ENCODE measurements at regions not wholly inside any gene's neighbourhood (a gene's known extent, or its start where the extent isn't known, plus 50 kb on each side); places are given as distances from the start of the nearest gene placed in this dataset.
"Not testable (repeated sequence)": the region's sequence is repeated elsewhere in the genome, so short reads cannot be mapped to it uniquely, and the experiment has no call there.

DNA sequence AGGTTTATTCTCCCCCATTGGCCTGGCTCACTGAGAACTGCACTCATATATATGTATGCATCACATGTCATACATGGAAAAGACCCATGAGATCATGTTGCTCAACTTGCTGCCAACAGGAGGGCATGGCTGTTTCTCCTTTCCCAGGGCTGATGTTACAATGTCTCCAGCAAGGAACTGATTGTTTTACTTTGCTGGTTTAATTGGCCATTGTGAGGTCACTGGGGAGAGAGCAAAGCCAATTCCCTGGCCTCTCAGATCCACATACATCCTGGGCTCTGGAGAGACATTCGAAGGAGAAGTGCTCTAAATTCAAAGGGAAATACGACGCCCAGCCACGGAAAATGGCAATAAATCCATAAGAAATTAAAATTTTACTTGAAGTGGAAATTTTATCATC, 287.8 kb downstream of the WDR11 start:
- no peak for DNase-seq

DNA sequence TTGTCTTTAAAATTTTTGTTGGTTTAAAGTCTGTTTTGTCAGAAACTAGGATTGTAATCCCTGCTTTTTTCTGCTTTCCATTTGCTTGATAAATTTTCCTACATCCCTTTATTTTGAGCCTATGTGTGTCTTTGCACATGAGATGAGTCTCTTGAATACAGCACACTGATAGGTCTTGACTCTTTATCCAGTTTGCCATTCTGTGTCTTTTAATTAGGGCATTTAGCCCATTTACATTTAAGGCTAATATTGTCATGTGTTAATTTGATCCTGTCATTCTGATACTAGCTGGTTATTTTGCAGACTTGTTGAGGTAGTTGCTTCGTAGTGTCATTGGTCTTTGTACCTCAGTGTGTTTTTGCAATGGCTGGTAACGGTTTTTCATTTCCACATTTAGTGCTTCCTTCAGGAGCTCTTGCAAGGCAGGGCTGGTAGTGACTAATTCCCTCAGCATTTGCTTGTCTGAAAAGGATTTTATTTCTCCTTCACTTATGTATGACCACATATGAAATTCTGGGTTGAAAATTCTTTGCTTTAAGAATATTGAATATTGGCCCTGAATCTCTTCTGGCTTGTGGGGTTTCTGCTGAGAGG, 294.7 kb downstream of the WDR11 start:
- not testable (repeated sequence) for DNase-seq

DNA sequence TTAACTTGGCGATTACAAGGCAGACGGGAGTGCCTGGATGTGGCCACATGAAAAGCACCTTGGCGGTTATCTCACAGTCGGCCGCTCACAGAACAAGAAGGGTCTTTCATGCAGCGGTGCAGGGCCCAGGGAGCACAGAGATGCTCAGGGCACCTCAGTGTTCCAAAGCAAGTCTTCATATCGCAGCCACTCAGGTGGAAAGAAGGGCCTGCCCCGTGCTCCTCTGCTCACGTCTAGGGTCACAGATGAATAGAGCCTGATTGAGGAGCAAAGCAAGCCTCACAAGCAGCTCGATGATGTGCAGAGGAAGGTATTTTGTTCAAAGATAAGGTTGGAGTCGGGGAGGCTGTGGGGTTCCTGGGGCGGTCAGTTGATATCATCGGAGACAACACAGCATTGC, 297.8 kb downstream of the WDR11 start:
- no peak for DNase-seq

DNA sequence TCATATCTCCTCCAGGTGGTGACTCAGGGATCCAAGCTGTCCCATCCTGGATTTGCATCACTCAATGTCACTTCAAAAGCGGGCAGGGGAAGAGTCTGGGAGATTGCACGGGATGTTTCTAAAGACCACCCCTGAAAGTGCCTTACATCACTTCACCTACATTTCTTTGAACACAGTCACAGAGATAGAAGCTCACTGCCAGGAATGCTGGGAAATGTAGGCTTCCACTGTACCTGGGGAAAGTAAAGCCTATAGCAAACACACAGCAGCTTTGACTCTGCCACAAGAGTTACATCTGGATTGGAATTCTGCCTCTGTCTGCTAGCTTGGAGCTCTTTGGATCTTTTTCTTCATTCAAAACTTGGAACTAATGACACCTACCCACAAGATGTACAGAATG, 300.9 kb downstream of the WDR11 start:
- no peak for DNase-seq

- DNase-seq, result no peak
These were observed 301.8 kb downstream of the WDR11 start for GRCh38 chr10:121152935-121153334.

GRCh38 chr10:121154310-121154709, 303.1 kb downstream of the WDR11 start:
- DNase-seq, result no peak

DNA sequence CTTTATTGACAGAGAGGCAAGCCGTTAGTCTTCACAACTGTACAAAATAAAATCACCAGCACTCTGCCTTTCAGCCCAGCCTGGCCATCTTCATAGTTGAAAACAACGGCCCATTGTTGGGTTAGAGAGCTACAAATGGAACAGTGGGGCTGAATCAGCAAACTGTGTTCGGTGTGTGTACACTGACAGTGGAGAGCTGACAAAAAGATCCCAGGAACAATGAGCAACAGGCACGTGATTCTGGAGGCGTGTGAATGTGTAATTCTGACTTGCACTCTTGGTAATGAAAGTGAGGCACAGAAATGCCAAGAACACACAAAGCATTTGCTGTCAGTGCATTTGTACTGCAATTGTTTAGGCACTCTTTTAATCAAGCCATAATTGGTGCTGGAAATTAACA, 303.7 kb downstream of the WDR11 start:
- DNase-seq, result no peak

DNA sequence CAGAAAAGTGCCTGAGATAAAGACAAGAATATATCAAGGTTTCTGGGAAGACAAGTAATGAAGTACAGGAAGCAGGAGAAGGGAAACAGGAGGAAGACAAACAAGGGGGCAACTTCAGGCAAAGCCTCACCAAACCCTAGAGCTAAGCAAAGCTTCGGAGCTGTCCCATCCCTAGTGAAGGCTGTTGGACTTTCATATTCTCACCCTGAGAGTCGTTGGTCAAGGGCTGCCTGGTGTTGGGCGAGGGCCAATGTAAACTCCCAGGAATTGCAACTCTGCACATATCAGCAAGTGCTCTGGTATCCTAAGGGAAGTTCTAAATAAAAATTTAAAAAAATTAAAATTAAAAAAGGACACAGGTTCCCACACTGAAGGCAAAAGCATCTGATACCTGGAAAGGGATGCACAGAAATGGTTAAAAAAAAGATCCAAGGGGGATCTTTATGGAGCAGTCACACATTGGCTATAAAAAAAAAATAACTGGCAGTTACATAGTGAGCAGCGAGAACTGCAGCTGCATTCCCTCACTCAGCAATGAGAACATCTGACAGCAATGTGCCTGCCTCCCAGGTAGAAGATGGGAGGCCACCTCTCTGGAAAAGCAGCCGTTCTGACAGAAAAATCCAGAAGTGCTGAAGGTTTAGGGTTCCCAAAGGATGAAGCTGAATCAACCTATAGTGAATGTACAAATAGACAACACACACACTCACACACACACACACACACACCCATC, 304.7 kb downstream of the WDR11 start:
- peak; percentile 33 for DNase-seq

- DNase-seq, result no peak
These were observed 306.8 kb downstream of the WDR11 start for GRCh38 chr10:121157998-121158397.

DNA sequence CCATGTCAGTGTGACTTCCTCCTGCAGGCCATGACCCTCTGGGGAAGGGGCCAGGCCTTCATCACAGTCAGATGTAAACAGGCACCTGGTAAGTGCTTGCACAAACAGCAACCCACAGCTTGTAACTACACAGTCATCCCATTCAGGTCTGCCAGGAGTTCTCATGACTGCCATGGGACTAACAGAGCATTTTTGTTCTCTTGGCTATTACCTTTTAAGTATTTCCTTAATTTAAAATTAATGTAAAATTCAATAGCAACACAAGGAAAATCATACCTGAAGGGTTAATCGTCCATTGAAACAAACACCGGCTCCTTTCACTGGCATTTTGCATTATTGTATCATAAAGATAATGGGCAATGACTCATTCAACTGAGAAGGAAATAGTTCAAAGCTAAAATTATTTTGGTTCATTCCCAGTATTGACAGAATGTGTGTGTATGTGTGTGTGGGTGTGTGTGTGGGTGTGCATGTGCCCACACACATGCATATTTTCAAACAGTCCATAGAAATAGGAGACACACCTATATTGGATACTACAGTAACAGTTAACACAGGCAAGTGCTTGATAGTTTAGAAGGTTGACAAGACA, 307.9 kb downstream of the WDR11 start:
- peak; percentile 86 for DNase-seq

GRCh38 chr10:121159670-121160069, 308.5 kb downstream of the WDR11 start:
- no peak for DNase-seq

GRCh38 chr10:121165276-121165675, 314.1 kb downstream of the WDR11 start:
- DNase-seq, result no peak

DNA sequence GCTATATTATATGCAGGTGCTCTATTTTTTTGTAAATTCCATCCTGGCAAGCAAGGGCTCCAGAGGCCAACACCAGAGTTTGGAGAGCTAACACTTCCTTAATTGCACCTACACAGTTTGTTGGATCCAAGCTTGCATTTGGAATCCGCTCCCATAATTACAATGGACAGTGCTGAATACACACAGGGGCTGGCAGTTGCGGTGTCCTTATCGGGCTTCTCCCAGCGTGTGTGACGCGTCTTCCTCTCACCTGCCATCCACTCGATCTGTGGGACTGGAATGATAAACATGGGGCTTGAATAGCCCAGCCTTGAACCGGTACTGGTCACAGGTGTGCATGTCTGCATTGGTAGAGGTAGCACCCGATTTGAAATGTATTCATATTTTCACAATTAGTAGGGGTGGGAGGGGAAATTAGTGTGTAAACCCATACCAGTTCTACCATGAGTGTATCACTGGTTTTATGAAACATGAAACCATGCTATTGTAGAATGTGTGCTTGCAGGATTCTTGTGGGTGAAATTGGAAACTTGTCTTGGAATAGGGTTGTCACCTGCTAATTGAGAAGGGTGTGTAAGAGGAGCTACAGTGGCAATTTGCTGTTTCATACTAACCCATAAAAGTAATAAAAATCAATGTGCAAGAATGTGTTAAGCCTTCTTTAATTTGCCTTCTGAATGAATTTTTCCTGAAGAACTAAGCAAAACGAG, 316.5 kb downstream of the WDR11 start:
- DNase-seq, result peak; percentile 82

- no peak for DNase-seq
These were observed 317.5 kb downstream of the WDR11 start for GRCh38 chr10:121168545-121169216.

GRCh38 chr10:121169406-121169805, 318.2 kb downstream of the WDR11 start:
- DNase-seq, result no peak

GRCh38 chr10:121171825-121172787, 320.9 kb downstream of the WDR11 start:
- DNase-seq, result no peak

GRCh38 chr10:121179006-121179405, 327.8 kb downstream of the WDR11 start:
- no peak for DNase-seq

DNA sequence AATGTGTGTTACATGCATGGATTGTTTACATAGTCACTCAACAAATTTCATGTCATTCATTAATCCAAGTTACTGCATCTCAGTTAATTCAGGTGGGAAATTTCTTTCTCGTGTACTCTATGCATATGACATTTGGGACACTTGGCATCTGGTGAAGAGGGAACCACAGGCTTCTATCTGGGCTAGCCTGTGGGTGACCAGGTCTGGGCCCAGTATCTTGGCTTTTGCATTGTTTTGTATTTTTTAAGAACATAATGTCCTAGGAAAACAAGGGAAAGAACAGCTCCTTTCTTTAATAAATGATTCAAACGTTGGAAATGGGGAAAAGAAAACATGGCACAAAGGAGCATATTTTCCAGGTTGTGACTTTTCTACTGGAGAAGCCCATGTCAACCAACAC, 331.1 kb downstream of the WDR11 start:
- no peak for DNase-seq

- DNase-seq, result peak; percentile 54
These were observed 332.1 kb downstream of the WDR11 start for GRCh38 chr10:121183236-121183635.

DNA sequence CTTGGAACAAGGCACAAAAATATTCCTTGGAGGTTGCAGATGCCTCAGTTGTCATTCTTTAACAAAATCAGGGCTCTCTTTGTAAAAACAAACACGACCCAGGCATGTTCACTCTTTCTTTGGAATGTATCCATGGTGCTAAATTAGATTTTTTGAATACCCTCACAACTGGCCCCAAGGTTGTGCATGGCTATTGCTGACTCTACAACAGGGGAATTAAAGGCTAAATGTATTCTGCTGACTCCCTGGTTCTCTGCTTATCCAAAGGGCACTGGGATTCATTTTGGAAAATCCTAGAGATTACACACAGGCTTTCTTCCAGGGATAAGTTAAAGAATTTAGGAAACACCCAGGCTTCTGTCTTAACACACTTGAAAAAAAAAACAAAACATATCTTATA, 332.5 kb downstream of the WDR11 start:
- no peak for DNase-seq

GRCh38 chr10:121185816-121186455, 334.8 kb downstream of the WDR11 start:
- no peak for DNase-seq

DNA sequence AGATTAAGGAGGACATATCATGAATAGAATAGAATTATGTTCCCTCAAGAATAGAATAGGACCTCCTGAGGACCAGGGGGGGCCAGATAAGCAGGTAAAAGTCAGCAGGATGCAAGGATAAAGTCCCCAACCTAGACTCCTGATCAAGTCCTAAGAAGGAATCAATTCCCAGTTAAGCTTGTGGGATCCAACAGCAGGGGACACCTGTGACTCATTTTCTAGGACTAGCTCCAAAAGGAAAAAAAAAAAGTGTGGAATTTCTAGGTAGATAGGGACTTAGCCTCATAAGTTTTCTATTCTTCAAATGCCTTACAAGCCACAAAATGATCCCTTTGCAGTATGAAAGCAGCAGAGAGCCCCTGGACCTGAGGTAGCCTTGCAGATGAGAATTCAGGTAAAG, 336.2 kb downstream of the WDR11 start:
- no peak for DNase-seq
